UCSD-AML1 (cell line): ENCODE measurements at regions not wholly inside any gene's neighbourhood (a gene's known extent, or its start where the extent isn't known, plus 50 kb on each side); places are given as distances from the start of the nearest gene placed in this dataset.

Experiments used
- DNase-seq: peaks from one replicate; lab custom pipeline; 2025; ENCODE audit not compliant: unreplicated experiment; lab: John Stamatoyannopoulos, UW

DNA sequence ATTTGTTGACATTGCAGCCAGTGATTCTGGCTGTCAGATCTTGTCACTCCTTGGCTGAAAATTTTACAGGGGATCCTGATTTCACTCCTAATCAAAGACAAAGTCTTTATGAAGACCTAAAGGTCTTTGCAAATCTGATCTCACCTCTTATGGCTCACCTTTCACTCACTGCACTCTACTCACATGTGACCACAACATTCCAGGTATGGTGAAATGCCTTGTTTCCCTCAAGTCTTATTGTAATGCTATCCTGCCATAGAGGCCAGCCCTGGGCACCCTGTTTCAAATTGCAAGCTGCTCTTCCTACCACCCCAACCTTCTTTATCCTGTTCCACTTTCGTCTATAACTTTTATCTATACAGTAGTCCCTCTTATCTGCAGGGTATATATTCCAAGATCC is 200.1 kb downstream of the NDFIP2 start:
- DNase-seq = no peak

DNA sequence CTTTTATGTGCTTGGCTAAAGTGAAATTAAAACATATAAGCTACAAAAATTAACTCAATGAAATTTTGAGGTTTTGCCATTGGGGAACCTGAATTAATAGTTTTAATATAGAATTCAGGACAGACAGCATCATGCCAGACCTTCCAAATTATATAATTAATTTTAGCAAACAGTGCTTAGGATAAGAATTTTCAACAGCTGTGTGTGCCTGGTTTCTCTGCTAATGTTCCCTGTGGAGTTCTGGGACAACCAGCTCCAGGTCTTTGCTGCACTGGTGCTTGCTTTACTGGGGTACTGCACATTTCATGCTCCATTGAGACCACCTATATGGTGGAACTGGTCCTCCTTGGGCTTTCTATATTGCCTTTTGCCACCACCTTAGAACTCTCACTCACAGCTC is 199.5 kb downstream of the NDFIP2 start:
- DNase-seq = no peak

DNA sequence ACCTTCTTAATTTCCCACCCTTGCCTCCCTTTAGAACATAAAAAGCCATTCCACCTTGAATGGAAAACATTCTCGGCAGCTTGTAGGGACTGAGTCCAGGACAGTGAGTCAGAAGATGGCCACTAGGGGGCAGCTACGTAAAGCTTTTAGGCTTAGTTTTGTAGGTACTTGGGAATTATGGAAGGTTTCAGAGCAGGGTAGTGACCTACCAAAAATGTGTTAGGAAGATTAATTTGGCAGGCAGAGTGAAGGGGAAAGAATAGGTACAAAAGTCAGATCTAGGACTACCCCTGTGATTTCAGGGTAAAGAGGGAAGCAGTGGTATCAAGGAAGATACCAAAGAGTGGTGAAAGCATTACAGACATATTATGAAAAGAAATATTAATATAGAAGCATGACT is 198.4 kb downstream of the NDFIP2 start:
- DNase-seq = peak; percentile 23

GRCh38 chr13:79678100-79678499 is 197.1 kb downstream of the NDFIP2 start:
- no peak for DNase-seq

GRCh38 chr13:79675931-79676660 is 195.1 kb downstream of the NDFIP2 start:
- DNase-seq = no peak

DNA sequence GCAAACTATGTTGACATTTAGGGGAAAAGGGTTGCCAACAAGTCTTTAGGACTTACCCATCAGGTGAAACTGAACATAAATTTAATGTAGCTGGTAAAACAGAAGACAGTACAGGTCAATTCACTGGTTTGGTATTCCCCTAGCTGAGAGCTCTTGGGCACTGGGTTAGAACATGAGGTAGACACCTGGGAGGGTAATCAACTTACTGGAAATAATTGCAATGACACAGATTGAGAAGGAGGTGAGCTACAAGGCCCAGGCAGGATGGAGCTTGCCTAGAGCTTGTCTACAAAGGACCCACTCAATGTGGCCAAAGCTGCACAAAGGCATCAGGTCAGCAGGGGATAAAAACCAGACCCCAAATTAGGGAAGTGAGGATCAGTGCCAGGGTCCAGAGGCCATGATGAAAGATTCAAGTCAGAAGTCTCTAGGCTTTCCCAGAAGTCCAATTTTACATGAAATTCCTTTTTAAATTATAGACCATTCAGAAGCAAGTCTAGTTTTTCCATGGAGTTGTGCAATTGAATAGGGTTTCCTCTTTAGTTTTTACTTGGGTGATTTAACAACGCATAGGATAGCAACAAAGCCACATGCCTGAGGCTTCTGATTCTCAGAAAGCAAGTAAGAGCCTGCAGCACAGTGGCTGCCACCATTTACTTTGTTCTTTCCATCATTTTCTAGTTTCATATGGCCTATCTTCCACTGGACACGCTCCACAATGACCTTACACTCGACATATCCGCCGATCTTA is 194.0 kb downstream of the NDFIP2 start:
- no peak for DNase-seq

GRCh38 chr13:79673993-79674377 is 193.0 kb downstream of the NDFIP2 start:
- no peak for DNase-seq

DNA sequence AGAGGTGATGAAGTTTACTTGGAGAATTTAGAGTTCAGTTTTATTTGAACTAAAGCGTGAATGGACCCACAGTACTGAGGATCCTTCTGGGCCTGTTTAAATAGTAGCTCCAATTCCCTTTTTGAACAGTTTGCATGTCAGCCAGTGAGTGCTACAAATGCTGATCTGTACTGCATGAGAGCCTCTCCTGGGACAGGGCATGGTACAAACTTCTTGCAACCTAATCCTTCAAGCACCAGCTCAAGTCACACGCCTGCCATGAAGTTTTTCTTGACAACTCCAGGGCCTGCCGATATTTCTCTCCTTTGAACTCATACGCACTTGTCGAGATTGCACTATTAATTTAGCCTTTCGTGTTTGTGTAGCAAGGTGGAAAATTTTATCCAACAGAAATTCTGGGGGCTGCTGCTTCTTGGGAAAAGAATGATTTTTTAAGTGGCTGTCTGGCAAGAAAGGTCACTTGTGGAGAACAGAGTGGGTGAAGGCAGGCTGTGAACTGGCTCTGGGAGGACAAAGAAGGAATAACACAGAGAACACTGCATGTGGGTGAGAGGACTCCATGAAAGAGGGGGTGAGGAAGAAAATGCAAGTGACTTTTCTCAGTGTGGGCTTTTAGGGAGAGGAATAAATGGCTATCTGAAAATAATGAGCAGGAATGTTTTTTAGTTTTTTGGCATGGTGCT is 192.5 kb downstream of the NDFIP2 start:
- no peak for DNase-seq

DNA sequence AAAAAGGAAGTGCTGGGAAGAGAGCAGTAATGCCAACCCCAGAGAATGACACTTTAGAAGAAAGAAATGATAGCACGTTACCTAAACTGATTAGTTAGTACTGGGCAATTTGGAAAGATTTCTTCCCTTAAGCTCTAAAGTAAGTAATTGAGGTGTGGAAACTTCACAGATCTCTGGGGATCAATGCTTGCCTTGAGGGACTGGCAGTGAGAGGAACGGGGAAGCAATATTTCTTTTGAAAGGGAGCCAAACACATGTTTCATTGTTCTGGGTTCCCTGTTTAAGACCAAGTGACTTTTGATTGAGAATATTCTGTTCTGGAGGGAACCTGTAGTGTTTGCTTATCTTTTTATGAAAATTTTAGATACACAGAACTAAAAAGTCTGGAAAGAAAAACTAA is 190.5 kb downstream of the NDFIP2 start:
- no peak for DNase-seq

- no peak for DNase-seq
Observed at GRCh38 chr13:79668201-79668752, 187.3 kb downstream of the NDFIP2 start.

DNA sequence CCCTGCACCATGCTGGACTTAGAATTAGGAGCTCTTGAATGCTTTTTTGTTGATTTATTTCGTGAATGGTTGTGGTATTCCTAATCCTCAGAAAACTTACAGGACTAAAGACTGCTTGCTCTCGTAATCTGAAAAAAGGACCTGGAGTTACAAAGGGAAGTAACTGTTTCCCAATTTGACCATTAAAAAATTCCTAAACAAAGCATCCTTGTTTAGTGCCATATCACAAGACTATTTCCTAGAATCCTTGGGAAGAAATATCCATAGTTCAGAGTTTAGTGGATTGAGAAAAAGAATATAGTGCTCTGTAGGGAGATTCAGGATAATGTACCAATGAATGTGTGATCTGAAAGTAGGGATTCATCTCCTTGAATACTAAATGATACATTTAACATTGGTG is 186.8 kb downstream of the NDFIP2 start:
- no peak for DNase-seq

- no peak for DNase-seq
Observed at GRCh38 chr13:79663977-79664636, 183.2 kb downstream of the NDFIP2 start.

- no peak for DNase-seq
Observed at GRCh38 chr13:79663435-79663834, 182.5 kb downstream of the NDFIP2 start.

DNA sequence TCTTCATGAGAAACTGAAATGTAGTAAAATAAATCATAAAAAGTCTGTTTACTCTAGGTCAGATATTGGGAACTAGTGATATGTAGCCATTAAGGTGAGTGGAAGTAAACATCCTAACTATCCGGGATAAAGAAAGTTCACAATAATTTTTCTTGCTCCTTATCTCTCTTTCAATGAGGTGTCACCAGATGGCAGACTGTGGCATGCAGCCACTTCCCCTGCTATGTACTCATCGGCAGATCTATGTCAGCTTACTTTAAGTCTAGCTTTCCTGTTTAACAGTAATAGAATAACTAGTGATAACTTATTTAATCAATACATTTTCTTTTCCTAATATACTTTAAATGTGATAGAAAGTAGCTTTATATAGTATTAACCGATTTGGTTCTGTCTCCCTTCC is 181.9 kb downstream of the NDFIP2 start:
- no peak for DNase-seq

GRCh38 chr13:79660361-79660760 is 179.4 kb downstream of the NDFIP2 start:
- DNase-seq = no peak

DNA sequence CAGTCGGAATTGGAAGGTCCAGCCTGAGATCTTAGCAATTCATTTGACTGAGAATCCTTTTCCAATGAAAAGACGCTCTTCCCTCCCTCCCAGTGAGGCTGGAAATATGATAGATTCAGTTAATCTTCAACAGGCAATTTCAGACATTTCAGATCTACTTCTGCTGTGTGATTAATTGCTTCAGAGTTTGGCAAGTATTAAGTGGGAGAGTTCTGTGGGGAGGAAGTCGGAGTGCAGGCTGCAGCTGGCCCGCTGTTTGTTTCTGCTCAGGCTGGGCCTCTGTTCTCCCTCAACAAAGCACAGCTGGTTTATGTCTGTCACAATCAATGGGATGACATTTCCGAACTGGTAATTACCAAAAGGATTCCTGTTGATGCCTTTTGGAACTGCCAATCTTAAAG is 178.2 kb downstream of the NDFIP2 start:
- no peak for DNase-seq

DNA sequence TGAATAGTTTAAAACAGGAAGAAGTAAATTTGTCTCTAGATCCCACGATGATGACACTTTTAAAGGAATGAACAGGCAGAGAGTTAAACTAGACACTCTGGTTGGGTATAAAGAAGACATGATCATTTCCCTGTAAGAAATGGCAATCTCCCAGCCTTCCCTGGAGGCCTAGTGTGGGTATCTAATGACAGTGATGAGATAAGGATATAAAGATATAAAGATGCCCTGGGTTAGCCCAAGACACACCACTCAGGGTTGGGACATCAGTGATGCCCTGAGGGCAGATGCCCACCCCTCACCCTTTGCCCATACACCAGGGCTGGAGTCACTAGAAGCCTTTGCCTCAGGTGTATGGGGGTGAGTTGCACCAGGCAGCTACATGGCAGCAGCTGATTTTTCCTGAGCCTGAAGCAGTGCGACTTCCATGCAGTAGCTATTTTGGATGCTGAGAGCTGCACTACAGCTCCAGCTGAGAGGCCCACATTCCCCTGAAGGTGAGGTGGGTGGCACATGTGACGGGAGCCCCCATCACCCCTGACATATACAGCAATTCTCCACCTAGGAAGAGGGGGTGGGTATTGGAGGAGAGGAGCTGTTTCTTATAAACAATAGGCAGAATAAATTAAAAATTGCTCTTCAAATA is 177.5 kb downstream of the NDFIP2 start:
- DNase-seq = no peak

GRCh38 chr13:79655509-79655908 is 174.6 kb downstream of the NDFIP2 start:
- DNase-seq = no peak

DNA sequence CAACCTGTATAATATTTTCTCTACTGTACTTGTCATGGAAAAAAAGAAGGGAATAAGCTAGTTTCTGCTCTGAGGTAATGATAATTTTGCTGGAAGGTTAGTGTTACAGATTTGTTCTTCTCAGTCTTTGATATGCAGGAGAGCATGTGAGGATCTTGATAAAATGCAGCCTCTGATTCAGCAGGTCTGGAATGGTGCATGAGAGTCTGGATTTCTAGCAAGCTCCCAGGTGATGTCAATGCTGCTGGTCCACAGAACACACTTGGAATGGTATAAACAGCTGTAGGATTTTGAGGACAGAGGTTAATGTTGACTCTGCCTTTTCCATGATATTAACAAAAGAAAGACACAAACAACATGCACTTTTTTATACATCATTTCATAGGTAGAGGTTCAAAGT is 173.6 kb downstream of the NDFIP2 start:
- DNase-seq = no peak

- DNase-seq = no peak
Observed at GRCh38 chr13:79650688-79651087, 169.7 kb downstream of the NDFIP2 start.

DNA sequence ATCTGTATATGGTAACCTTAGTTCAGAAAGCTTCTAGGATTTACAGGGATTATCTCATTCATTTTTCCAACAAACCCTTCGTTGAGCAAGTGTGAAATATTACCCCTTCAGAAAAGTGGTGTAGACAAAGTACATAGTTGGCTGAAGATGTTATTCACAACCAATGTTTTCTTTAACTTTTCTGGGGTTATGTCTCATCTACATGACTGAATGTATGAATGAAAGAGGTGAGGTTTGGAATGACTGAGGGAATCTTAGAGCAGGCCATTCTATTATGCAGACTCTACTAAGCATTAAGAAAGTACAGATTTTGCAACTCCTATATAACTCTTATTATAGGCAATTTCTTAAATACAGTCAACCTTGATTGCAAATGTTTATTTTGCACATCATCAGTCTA is 167.2 kb downstream of the NDFIP2 start:
- no peak for DNase-seq
